DMS114 treated with DMSO at 0.1 percent for 48 hours (cell line): ENCODE measurements at regions not wholly inside any gene's neighbourhood (a gene's known extent, or its start where the extent isn't known, plus 50 kb on each side); places are given as distances from the start of the nearest gene placed in this dataset.

Source experiments
- DNase-seq: peaks from one replicate; lab custom pipeline; 2025; ENCODE audit not compliant: unreplicated experiment; lab: John Stamatoyannopoulos, UW

DNA sequence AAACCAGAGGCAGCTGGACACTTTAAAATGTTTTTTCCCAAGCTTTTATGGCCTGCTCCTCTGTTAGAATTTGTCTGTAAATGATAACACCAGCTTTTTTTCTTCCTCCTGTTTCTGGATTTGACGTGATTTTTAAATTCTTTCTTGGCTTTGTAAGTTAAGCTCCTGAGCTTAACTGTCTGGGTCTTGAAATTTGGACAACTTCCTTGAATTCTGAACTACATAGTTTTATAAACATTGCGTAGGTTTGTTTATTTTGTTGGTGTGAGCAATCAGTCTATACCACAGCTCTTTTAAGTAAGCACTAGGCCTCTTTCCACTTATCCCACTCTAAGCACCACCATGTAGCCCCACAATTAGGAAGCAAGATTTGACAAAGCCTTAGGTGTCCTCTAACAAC lies 144.4 kb upstream of the GUCY1A1 start:
- no peak for DNase-seq

DNA sequence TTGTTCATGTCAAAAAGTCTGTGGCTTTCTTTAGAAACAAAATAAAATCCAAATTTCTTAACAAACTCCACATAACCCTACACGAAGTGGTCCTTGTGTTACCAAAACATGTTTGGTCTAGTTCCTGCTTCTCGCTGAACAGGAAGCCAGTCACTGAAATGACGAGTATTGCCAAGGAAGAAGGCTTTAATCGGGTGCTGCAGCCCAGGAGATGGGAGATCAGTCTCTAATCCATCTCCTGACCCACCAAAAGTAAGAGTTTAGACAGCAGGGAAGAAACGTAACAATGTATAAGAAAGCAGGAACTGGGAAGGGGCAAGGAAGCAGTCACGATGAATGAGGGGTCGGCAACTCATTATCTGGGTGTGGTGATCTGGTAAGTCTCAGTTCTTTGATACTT lies 144.6 kb upstream of the MAP9 start:
- DNase-seq, result no peak

DNA sequence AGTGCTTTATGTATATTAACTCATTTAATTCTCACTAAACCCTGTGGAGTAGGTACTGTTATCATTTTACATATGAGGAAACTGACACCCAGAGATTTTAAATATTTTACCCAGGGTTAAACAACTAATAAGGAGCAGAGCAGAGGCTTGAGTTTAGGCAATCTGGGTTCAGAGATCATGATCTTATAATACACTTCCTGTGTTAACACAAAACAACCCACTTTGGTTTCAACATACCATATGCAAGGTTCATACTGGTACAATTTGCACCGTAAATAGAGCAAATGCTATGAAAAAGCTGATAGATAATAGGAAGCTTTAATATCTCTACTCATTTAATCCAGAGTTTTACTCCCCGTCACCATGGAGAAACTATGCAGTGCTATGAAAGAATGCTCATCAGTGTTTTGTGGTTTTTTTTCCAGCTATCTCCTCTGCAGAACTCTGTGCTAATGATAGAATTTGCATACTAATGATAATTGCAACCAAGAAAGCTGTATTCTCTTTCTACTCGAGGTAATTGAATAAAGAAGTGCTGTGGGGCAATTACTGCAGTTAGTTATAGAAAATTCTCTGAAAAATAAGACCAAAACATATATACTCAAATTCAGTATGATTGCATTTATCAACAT lies 138.8 kb upstream of the MAP9 start:
- no peak for DNase-seq

DNA sequence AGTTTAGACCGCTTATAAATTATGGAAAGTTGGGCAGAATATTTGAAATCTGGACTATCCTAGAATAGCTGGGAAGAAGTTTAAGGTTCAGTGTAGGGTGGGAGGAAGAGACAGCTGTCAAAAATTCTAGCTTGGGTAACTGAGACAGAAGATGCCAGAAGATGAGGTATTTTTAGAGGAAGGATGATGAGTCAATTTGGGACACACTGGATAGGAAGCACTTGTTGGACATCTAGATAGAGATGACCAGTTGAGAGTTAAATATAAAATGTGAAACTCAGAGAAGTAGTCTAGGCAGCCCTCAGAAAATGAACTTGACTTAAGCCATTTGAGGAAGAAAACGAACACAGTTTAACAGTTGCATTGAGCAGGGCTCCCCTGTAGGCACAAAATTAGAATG lies 137.9 kb upstream of the MAP9 start:
- DNase-seq, result no peak

DNA sequence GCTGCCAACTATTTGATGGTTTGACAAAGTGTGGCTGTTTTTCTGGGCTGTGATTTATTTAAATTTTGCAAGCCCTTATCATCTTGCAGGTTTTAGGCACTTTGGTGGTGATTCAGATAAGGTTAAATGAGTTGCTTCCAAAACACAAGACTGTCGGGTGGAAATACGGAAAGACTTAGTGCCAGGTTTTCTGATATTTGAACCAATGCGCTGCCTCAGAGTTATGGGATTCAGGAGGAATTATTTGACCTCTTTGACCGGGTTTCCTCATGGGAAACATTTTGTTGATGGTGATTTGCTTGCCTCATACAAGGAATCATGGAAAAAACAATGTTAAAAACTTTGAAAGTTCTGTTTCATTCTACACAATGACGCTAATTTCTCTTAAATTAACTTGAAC lies 136.1 kb upstream of the MAP9 start:
- DNase-seq, result no peak

DNA sequence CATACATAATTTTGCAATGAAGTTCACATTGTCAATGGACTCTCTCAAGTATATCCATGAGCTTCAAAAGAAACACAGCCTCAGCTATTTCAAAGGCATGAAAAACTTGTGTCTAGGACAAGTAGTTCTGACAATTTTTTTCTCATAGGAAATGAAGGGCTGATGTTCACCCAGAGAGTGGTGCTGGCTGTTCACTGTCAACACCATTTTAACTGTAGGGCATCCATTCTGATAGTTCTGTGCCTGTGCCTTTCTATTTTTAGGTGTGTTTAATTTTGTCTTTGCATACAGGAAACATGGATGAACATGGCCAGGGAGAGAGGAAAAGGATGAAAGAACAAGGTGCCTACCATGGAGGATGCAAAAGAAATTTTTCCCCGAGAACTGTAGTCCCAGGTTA lies 135.3 kb upstream of the MAP9 start:
- no peak for DNase-seq

DNA sequence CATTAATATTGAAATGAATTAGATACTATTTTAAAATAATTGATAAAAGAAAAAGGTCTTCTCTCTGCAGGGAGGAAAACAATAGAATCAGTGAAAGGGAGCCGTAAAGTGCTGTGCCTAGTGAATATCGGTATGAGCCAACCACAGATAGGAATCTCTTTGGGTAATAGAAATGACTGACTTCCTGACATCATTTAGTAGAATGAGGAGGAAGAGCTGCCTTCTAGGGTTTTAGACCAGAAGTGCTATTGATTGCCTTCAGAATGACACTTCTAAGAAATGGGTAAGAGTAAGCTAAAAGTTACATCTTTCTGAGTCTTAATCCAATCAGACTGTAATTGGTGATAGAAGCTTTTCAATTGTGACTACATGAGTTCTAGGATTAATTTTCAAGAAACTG lies 134.0 kb upstream of the MAP9 start:
- DNase-seq, result no peak

DNA sequence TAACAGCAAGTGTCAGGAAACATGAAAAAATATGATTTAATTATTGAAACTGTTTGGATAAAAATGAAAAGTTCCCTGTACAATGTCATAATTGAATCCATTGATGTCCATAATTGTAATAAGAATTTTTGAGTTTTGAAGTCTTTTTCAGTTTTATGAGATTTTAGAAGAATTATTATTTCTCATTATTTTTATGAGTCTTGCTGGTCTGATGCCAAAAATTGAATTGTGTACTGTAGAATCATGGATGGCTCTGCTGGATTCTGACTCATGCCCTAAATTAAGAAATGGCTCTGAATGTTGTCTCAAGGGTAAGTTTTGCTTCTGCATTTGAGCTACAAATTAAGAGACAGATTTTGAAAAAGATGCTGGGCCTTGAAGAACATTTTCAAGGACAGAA lies 132.8 kb upstream of the MAP9 start:
- DNase-seq, result no peak

DNA sequence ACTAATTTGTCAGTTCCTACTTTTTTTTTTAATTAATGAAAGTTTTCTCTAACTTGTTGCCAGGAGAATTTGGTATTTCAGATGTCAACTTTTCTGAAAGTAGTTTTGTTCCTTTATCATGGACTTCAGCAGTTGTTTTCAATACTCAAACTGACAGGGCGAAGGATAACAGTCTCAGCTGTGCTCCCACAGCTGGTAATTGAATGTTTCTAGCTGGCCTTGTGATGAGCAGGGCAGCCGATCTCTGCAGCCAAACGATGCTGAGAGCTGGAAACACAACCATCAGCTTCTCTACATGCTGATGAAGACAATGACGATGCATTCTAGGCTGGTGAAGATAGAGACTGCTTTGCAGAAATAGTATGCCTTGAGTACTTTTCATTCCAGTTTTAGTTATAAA lies 130.0 kb upstream of the MAP9 start:
- DNase-seq, result no peak

DNA sequence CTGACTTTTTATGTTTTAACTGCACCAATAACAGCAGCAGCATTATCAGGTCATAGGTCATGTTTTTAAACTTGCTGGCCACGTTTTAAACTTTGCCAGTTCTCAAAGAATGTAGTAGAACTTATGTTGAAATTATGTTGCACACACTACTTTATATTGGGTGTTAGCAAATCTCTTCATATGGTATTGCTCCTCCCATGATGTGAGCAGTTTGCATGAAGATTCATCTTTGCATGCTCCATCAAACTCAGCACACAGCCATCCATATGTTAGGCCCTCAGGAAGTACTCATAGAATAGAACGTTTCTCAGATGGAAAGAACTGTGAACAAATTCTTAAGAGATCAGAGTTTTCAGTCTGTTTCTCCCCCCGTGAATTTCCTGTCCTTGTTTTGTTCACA lies 128.6 kb upstream of the MAP9 start:
- DNase-seq, result no peak

DNA sequence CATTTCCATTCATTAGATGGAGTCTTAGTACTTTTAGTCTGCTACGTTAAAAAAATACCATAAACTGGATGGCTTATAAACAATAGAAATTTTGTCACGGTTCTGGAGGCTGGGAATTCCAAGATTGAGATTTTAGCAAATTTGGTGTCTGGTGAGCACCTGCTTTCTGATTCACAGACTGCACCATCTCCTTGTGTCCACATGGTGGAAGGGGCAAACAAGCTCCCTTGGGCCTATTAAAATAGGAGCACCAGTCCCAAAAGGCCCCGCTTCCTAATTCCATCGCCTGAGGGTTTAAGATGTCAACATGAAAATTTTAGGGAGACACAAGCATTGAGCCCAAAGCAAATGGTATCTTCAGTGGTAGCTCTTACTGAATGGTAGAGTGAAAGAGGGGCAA lies 120.5 kb upstream of the MAP9 start:
- no peak for DNase-seq

DNA sequence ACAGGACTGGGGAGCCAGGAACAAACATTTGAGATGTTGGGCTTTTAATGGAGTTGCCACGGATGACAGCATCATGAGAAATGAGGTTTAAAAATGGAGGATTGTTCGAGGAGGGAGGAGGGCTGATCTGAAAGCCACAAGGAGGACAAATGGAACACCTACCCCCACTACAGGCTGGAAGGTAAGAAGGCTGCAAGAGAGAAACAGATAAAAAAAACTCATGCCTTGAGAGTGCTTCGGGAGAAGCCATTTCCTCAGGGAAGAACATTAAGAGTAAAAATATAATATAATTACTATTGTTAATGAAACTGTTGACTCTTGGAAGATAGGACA lies 119.5 kb upstream of the MAP9 start:
- no peak for DNase-seq

DNA sequence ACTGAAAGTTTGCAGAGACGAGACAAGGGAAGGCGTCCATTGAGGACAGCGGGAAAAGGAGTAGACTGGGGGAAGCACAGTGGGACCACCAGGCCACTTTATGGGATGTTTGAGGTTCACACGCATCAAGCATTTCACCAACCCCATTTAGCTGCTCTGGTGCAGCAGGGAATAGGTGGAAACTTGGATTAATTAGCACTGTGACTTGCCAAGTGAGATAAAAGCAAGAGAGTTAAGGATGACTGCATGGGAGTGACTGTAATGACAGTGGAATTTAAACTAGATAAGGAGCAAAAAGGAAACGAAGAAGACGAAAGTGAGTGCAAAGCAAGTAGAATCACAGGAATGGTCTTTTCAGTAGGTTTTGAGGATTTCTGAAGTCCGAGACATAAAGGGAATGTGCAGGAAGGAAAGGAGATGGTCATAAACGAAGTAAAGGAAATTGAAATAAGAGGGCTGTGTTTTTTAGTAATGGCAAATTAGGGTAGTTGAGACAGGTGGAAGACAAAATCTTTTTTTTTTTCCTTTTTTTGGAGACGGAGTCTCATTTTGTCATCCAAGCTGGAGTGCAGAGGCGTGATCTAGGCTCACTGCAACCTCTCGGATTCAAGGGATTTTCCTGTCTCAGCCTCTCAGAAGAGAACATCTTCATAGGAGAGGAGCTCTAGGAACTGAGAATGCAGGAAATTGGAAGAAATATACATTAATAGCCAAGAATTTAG lies 119.0 kb upstream of the MAP9 start:
- DNase-seq, result no peak

DNA sequence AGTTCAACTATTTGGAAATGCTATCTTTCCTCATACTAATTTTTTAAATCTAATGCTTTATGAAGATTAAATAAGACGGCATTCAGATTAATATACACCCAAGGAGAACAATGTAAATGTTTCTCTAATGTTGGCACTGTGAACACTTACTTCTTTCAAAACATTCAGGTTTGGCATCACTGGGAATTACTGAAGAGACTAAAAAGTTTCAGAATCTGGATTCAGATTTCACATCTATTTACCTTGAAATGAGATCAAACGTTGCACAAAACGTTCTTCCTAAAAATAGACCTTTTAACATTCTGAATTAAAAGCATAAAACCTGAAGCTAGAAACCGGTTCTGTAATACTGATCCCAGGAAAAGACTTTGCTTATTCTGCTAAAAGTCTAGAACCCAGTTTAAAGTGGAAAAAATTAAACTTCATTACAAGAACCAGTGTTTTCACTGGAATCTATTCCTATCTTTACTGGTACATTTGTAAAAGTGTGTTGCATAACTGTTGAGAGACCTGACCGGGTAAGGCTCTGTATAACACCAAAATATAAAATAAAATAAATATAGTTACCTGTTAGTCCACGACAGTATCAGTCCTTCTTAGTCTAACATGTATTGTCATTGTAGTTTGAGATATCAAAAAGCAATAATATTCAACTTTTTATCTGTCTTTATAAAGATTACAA lies 117.4 kb upstream of the MAP9 start:
- DNase-seq, result no peak

DNA sequence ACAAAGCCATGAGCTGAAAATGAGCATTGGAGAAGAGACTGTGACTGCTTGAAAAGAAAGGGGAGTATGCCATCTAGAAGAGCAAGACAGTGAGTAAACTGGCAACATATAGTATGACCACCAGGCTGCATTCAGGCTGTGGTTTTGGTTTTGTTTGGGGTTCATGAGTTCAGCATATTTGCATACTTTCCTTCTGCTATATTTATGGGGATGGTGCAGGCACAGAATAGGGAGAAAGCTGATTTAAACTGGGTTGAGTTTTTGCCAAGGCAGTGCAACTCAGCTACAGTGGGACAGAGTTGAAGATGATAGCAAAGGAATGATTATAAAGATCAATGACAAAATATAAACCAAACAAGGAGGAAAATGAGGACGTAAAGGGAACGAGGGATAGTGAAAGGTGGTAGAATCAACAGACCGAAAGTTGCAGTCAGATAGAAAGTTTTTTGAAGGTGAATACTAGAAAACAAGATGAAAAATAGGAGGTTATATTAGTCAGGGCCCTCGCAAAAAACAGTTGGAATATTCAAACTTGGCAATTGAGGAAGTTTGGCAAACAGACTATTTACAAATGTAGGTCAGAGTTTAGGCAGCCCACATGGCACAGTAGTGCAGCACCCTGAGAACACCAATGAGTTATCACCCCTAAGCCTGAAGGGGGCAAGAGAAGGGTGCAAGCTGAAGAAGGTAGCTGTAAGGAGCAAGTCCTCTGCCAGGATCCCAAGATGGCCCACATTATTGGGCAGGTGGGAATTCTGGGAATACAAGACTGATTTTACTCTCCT lies 114.8 kb upstream of the MAP9 start:
- no peak for DNase-seq

DNA sequence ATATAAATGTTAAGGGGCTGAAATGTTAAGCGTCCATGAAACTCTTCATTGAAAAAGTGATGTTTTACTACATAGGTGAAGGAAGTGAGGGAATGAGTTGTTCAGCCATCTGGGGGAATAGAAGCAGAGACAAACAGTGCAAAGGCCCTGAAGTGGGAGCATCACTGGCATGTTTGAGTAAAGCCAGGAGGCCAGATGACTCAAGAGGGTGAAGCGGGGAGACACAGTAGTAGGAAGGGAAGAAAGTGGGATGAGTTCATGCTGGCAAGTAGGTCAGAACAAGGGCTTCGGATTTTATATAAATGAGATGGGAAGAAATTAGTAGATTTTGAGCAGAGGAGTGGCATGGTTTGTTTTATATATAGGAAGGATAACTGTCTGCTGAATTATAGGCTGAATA lies 112.5 kb upstream of the MAP9 start:
- no peak for DNase-seq

DNA sequence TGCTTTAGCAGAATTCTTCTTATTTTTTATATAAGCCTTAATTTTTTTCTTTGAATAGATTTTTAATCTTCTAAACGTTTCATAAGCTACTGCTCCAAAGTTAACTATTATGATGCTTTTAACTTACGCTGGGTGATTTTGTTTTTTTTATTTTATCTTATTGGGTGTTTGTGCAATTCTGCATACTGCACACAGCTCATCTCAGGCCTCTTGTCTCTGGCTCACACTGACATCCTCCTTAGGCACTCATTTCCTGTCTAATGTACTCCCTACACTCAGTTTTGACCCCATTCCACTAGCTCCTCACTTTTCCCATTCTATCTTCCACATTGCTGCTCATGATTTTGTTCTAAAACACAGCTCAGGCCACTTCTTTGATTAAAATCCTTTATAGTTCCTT lies 111.9 kb upstream of the MAP9 start:
- DNase-seq, result no peak

DNA sequence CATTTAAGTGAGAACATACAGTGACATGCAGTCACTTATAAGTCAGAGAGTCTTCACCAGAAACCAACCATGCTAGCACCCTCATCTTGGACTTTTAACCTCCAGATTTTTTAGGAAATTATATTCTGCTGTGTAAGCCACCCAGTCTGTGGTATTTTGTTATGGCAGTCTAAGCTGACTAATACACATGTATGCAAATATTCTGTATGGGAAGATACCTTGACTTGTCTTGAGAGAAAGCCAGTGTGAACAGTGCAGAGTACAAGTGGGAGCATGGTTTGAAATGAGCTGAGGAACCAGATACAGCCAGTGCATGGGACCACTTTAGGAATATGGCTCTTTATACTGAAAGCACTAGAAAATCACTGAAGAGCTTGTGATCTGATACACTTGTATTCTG lies 110.4 kb upstream of the MAP9 start:
- DNase-seq, result no peak

DNA sequence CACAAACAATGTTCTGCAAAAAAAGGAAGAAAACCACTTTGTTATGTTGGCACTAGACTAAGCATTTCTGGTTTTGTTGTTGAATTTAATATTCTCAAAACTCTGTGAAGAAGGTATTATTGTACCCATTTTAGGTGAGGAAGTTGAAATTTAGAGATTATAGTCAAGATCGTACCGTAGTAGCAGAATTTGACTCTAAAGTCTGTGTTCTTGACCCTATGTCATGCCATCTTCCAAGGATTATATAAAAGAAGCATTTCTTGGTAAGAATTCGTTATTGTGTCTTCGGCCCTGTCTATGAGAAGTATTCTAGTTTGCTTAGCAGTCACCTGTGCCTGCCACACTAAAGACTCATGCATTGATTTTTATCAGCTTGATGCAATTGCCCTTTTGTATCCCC lies 104.4 kb upstream of the MAP9 start:
- no peak for DNase-seq

DNA sequence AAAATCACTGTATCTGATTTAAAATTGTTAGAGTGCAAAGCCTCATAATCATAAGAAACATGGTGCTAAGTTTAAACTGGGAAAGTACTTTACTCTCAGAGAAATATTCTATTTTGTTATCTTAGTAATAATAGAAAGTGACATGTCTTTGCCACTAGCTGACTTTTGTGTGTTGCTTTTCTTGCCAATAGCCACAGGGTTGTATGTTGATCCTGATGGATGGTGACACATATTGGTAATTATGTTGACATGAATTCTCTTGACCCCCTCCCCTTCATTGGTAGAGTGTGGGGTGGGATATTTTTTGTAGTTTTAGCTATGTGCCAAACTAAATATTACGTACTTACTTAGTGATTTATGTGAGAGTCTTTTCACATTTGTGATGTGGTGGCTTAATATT lies 103.1 kb upstream of the MAP9 start:
- no peak for DNase-seq

DNA sequence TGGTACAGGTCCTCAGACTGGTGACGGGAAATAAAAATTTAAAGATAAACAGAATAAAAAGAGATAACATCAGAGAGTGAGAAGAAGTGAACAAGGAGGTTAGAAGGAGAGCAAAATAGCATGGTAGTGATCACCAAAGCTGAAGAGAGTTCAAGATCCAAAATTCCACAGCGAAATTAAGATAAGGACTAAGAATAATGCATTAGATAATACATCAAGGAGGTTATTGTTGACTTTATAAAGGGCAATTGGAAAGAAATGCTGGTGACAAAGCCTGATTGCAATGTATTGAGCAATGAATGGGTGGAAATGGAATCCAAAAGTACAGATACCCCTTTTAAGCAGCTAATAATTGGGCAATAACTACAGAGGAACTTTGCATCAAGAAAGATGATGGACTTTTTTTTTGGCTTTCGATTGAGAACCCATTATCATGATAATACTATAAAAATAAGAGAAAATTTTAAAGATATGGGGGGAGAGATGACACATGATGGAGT lies 101.6 kb upstream of the MAP9 start:
- no peak for DNase-seq

DNA sequence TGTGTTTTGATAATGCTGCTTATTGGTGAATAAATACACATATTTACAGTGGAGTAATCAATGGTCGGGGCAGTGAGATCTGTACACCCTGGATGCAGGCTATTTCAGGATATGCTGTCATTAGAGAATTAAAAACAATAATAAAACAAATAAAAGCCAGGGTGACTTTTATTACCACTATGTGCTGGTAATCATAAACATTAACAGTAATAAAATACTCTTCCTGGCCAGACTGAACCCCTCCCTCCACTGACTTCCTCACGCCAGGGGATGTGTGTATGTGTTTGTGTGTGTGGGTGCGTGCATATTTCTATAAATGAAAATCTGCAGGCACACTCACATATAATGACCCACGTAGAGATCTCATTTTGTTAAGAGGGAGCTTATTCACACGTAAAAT lies 98.0 kb upstream of the MAP9 start:
- no peak for DNase-seq
